IPS-18a (cell line): ENCODE measurements at regions not wholly inside any gene's neighbourhood (a gene's known extent, or its start where the extent isn't known, plus 50 kb on each side); places are given as distances from the start of the nearest gene placed in this dataset.
"Not testable (repeated sequence)": the region's sequence is repeated elsewhere in the genome, so short reads cannot be mapped to it uniquely, and the experiment has no call there.

Experiments
- H3K27ac ChIP-seq: one replicate; pipeline ENCODE4 v1.5.1; 2013; ENCODE audit warnings: low read length
- H3K27me3 ChIP-seq: one replicate; pipeline ENCODE4 v1.6.1; 2013; ENCODE audit warnings: mild to moderate bottlenecking, low read length; ENCODE audit not compliant: control insufficient read depth, insufficient read depth
- H3K36me3 ChIP-seq: one replicate; pipeline ENCODE4 v1.6.1; 2013; ENCODE audit warnings: low read depth, low read length; ENCODE audit not compliant: control insufficient read depth
- H3K4me1 ChIP-seq: one replicate; pipeline ENCODE4 v1.6.1; 2013; ENCODE audit warnings: low read depth, low read length; ENCODE audit not compliant: control insufficient read depth
- H3K4me3 ChIP-seq: one replicate; pipeline ENCODE4 v1.5.1; 2013; ENCODE audit warnings: low read length
- H3K9ac ChIP-seq: one replicate; pipeline ENCODE4 v1.6.1; 2013; ENCODE audit warnings: mild to moderate bottlenecking, low read length, moderate library complexity
- H3K9me3 ChIP-seq: one replicate; pipeline ENCODE4 v1.6.1; 2013; ENCODE audit warnings: low read depth, low read length; ENCODE audit not compliant: control insufficient read depth

DNA sequence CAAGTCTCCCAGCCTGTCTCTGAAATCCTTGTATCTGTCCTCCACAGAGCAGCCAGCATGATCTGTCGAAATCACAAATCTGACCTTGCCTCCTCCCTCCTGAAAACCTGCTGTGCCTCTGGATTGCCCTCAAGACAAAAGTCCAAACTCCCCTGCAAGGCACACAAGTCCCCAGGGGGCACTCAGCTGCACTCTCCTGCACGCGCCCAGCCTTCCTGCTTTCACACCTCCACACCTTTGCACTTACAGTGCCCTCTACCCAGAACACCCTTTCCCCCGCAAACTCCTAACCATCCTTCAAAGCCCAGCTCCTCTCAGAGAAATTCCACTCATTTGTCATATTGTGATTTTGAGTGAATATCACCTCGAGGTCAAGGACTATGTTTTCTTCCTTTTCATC, 83.4 kb upstream of the TOP1 start:
- Histone ChIP-seq H3K4me3 (no peak overlapping the region), H3K27me3 (peaks cover 6% of the 10 kb centered on the region), H3K4me1 (no peaks in the 10 kb centered on the region), H3K27ac (no peak overlapping the region), H3K9ac (no peak overlapping the region), H3K9me3 (no peaks in the 10 kb centered on the region), H3K36me3 (no peaks in the 10 kb centered on the region)

GRCh38 chr20:40945754-40946450, 82.7 kb upstream of the TOP1 start:
- no peak overlapping the region for H3K4me3 ChIP-seq
- H3K9me3 ChIP-seq: no peaks in the 10 kb centered on the region
- H3K36me3 ChIP-seq: no peaks in the 10 kb centered on the region
- H3K27me3 ChIP-seq: peaks cover 6% of the 10 kb centered on the region
- no peak overlapping the region for H3K27ac ChIP-seq
- H3K4me1 ChIP-seq: no peaks in the 10 kb centered on the region
- H3K9ac ChIP-seq: no peak overlapping the region

- Histone ChIP-seq H3K27ac (no peak overlapping the region), H3K4me3 (no peak overlapping the region), H3K9ac (no peak overlapping the region), H3K9me3 (no peaks in the 10 kb centered on the region), H3K36me3 (no peaks in the 10 kb centered on the region), H3K4me1 (no peaks in the 10 kb centered on the region), H3K27me3 (peaks cover 6% of the 10 kb centered on the region)
Measured at GRCh38 chr20:40946451-40946850, 82.2 kb upstream of the TOP1 start.

DNA sequence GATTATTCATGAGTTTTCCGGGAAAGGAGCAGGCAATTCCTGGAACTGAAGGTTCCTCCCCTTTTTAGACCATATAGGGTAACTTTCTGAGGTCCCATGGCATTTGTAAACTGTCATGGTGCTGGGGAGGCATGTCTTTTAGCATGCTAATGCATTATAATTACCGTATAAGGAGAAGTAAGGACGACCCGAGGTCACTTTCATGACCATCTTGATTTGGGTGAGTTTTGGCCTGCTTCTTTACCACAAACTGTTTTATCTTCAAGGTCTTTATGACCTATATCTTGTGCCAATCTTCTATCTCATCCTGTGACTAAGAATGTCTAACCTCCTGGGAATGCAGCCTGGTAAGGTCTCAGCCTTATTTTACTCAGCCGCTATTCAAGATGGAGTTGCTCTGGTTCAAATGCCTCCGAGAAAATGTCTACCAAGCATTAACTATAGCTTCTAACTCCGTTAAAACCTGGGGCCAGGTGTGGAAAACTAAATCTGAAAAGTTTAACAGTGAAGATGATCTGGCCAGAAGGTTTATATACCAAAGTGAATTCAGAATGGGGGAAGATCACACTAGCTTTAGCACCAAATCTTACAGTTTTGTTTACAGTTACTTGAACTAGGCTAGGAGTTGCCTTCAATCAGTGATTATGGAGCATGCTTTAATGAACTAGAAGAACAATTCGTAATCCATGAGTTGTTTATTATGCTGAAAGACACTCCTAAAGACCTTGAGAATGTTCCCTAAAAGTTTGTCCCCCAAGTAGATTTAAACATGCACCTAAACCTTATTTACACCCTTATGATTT, 80.0 kb upstream of the TOP1 start:
- H3K4me1 ChIP-seq: peaks cover 4% of the 10 kb centered on the region
- H3K36me3 ChIP-seq: no peaks in the 10 kb centered on the region
- no peak overlapping the region for H3K9ac ChIP-seq
- H3K27ac ChIP-seq: no peak overlapping the region
- no peak overlapping the region for H3K4me3 ChIP-seq
- peaks cover 6% of the 10 kb centered on the region for H3K27me3 ChIP-seq
- H3K9me3 ChIP-seq: no peaks in the 10 kb centered on the region

- Histone ChIP-seq H3K9me3 (no peaks in the 10 kb centered on the region), H3K9ac (no peak overlapping the region), H3K4me1 (peaks cover 4% of the 10 kb centered on the region), H3K27ac (no peak overlapping the region), H3K27me3 (peaks cover 6% of the 10 kb centered on the region), H3K36me3 (no peaks in the 10 kb centered on the region), H3K4me3 (no peak overlapping the region)
Measured at GRCh38 chr20:40949346-40949745, 79.3 kb upstream of the TOP1 start.

DNA sequence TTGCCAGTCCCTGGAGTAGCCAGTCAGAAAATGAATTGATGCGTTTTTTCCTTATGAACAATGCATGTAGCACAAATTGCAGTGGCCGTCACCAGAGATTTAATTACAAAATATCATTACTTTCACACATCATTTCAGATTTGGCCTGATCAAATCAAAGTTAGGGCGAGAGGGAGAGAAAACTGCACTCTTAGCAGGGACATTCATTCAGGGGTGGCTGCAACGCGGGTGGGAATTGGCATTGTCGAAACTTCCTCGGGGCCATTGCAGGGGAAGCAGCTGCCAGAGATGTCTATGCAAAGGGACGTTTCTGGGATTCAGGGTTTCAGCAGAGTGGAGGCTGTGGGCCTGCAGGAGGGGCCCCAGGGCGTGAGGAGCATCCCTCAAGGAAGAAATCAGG, 76.5 kb upstream of the TOP1 start:
- peaks cover 4% of the 10 kb centered on the region for H3K4me1 ChIP-seq
- no peak overlapping the region for H3K9ac ChIP-seq
- H3K36me3 ChIP-seq: no peaks in the 10 kb centered on the region
- H3K9me3 ChIP-seq: no peaks in the 10 kb centered on the region
- no peaks in the 10 kb centered on the region for H3K27me3 ChIP-seq
- H3K4me3 ChIP-seq: no peak overlapping the region
- H3K27ac ChIP-seq: no peak overlapping the region

- Histone ChIP-seq H3K9ac (no peak overlapping the region), H3K27me3 (no peaks in the 10 kb centered on the region), H3K9me3 (no peaks in the 10 kb centered on the region), H3K36me3 (no peaks in the 10 kb centered on the region), H3K4me3 (no peak overlapping the region), H3K27ac (no peak overlapping the region), H3K4me1 (peaks cover 4% of the 10 kb centered on the region)
Measured at GRCh38 chr20:40953416-40953815, 75.2 kb upstream of the TOP1 start.

DNA sequence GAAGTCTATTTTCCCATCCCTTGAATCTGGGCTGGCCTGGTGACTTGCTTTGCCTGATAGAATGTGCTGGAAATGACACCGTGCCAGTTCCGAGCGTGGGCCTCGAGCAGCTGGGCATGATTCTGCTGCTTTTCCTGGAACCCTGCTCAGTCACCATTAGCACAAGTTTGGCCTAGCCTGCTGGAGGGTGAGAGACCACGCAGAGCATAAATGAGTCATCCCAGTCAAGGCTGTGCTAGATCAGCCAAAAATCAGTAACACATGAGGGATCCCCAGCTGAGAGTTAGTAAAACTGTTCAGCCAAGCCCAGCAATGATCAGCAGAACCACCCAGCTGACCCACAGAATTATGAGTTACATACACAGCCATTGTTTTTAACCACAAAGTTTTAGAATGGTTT, 74.8 kb upstream of the TOP1 start:
- Histone ChIP-seq H3K4me1 (peaks cover 4% of the 10 kb centered on the region), H3K4me3 (no peak overlapping the region), H3K9me3 (no peaks in the 10 kb centered on the region), H3K27me3 (no peaks in the 10 kb centered on the region), H3K36me3 (no peaks in the 10 kb centered on the region), H3K27ac (no peak overlapping the region), H3K9ac (no peak overlapping the region)

GRCh38 chr20:40954521-40955165, 74.0 kb upstream of the TOP1 start:
- H3K4me3 ChIP-seq: no peak overlapping the region
- H3K4me1 ChIP-seq: peaks cover 4% of the 10 kb centered on the region
- no peak overlapping the region for H3K9ac ChIP-seq
- H3K36me3 ChIP-seq: no peaks in the 10 kb centered on the region
- no peaks in the 10 kb centered on the region for H3K27me3 ChIP-seq
- H3K27ac ChIP-seq: no peak overlapping the region
- no peaks in the 10 kb centered on the region for H3K9me3 ChIP-seq

GRCh38 chr20:40955326-40955725, 73.3 kb upstream of the TOP1 start:
- Histone ChIP-seq H3K27me3 (no peaks in the 10 kb centered on the region), H3K9ac (no peak overlapping the region), H3K9me3 (no peaks in the 10 kb centered on the region), H3K4me1 (peaks cover 4% of the 10 kb centered on the region), H3K4me3 (no peak overlapping the region), H3K36me3 (no peaks in the 10 kb centered on the region), H3K27ac (no peak overlapping the region)

- not testable (repeated sequence) for H3K9me3 ChIP-seq, H3K36me3 ChIP-seq
Measured at GRCh38 chr20:40955826-40956225, 72.8 kb upstream of the TOP1 start.

More at GRCh38 chr20:40955826-40956225, 72.8 kb upstream of the TOP1 start:
- not testable (repeated sequence) for H3K27me3 ChIP-seq, H3K9ac ChIP-seq, H3K27ac ChIP-seq, H3K4me3 ChIP-seq, H3K4me1 ChIP-seq
